NT2/D1 (cell line): ENCODE measurements at regions not wholly inside any gene's neighbourhood (a gene's known extent, or its start where the extent isn't known, plus 50 kb on each side); places are given as distances from the start of the nearest gene placed in this dataset.

Source experiments
- DNase-seq: peaks from one replicate; pipeline ENCODE4 v3.0.0-alpha.2; 2011; ENCODE audit warnings: low read depth, low spot score
- H3K27me3 ChIP-seq: 2 replicates; pipeline ENCODE4 v1.6.0; 2011; ENCODE audit warnings: mild to moderate bottlenecking; ENCODE audit not compliant: insufficient read length, insufficient read depth
- H3K36me3 ChIP-seq: 2 replicates; pipeline ENCODE4 v1.6.1; 2011; ENCODE audit warnings: mild to moderate bottlenecking, low read length, mixed read lengths; ENCODE audit not compliant: insufficient read depth, insufficient read length
- H3K4me1 ChIP-seq: 2 replicates; pipeline ENCODE4 v1.5.1; 2011; ENCODE audit not compliant: insufficient read depth, insufficient read length
- H3K4me3 ChIP-seq: 2 replicates; pipeline ENCODE4 v1.5.1; 2011; ENCODE audit warnings: low read depth; ENCODE audit not compliant: insufficient read length
- H3K9ac ChIP-seq: 2 replicates; pipeline ENCODE4 v1.6.0; 2011; ENCODE audit warnings: low read depth; ENCODE audit not compliant: insufficient read length
- H3K9me3 ChIP-seq: 2 replicates; pipeline ENCODE4 v1.5.1; 2011; ENCODE audit warnings: mild to moderate bottlenecking, low read length; ENCODE audit not compliant: insufficient read depth
- SUZ12 ChIP-seq: IDR thresholded peaks from 2 replicates; pipeline ENCODE4 v1.6.1; 2011; ENCODE audit not compliant: insufficient read length, insufficient read depth; ENCODE audit errors: extremely low read depth
- YY1 ChIP-seq: IDR thresholded peaks from 2 replicates; pipeline ENCODE4 v1.6.1; 2011; ENCODE audit not compliant: insufficient read length, insufficient read depth
- ZNF274 ChIP-seq: IDR thresholded peaks from 2 replicates; pipeline ENCODE4 v1.6.1; 2011; ENCODE audit warnings: mild to moderate bottlenecking, low read depth, low read length

GRCh38 chr12:17810399-17810798 lies 279.6 kb downstream of the RERGL start:
- H3K4me1 ChIP-seq, result no peaks in the 10 kb centered on the region
- H3K9ac ChIP-seq, result no peak overlapping the region
- H3K4me3 ChIP-seq, result no peak overlapping the region
- TF ChIP-seq YY1 (no peak), ZNF274 (no peak), SUZ12 (no peak)
- DNase-seq, result no peak
- no peaks in the 10 kb centered on the region for H3K27me3 ChIP-seq
- H3K9me3 ChIP-seq, result no peaks in the 10 kb centered on the region
- no peaks in the 10 kb centered on the region for H3K36me3 ChIP-seq

- H3K27me3 ChIP-seq, result no peaks in the 10 kb centered on the region
- no peak overlapping the region for H3K4me3 ChIP-seq
- TF ChIP-seq ZNF274 (no peak), SUZ12 (no peak), YY1 (no peak)
- H3K4me1 ChIP-seq, result no peaks in the 10 kb centered on the region
- H3K9me3 ChIP-seq, result no peaks in the 10 kb centered on the region
- DNase-seq, result no peak
- no peak overlapping the region for H3K9ac ChIP-seq
- H3K36me3 ChIP-seq, result no peaks in the 10 kb centered on the region
Observed at GRCh38 chr12:17809206-17809605, 280.8 kb downstream of the RERGL start.

- Histone ChIP-seq H3K4me3 (no peak overlapping the region), H3K27me3 (no peaks in the 10 kb centered on the region), H3K9me3 (no peaks in the 10 kb centered on the region), H3K4me1 (no peaks in the 10 kb centered on the region), H3K36me3 (no peaks in the 10 kb centered on the region), H3K9ac (no peak overlapping the region)
- no peak for DNase-seq
- TF ChIP-seq SUZ12 (no peak), YY1 (no peak), ZNF274 (no peak)
Observed at GRCh38 chr12:17802657-17803641, 287.0 kb downstream of the RERGL start.

- no peaks in the 10 kb centered on the region for H3K27me3 ChIP-seq
- DNase-seq, result no peak
Observed at GRCh38 chr12:17793854-17794253, 296.1 kb downstream of the RERGL start.

GRCh38 chr12:17778242-17778641 lies 311.8 kb downstream of the RERGL start:
- H3K36me3 ChIP-seq, result no peaks in the 10 kb centered on the region
- TF ChIP-seq YY1, result no peak
- no peak for TF ChIP-seq SUZ12
- no peak for TF ChIP-seq ZNF274
- DNase-seq, result no peak

More at GRCh38 chr12:17793854-17794253, 296.1 kb downstream of the RERGL start:
- TF ChIP-seq ZNF274 (no peak), SUZ12 (no peak), YY1 (no peak)
- no peak overlapping the region for H3K9ac ChIP-seq
- no peaks in the 10 kb centered on the region for H3K36me3 ChIP-seq
- no peaks in the 10 kb centered on the region for H3K4me1 ChIP-seq
- no peak overlapping the region for H3K4me3 ChIP-seq
- H3K9me3 ChIP-seq, result no peaks in the 10 kb centered on the region

GRCh38 chr12:17763366-17763765 lies 326.6 kb downstream of the RERGL start:
- Histone ChIP-seq H3K9ac (no peak overlapping the region), H3K36me3 (no peaks in the 10 kb centered on the region), H3K4me3 (no peak overlapping the region), H3K4me1 (no peaks in the 10 kb centered on the region), H3K9me3 (no peaks in the 10 kb centered on the region), H3K27me3 (no peaks in the 10 kb centered on the region)
- no peak for TF ChIP-seq YY1
- no peak for TF ChIP-seq SUZ12
- TF ChIP-seq ZNF274, result no peak
- no peak for DNase-seq

More at GRCh38 chr12:17778242-17778641, 311.8 kb downstream of the RERGL start:
- H3K27me3 ChIP-seq, result no peaks in the 10 kb centered on the region
- H3K9me3 ChIP-seq, result no peaks in the 10 kb centered on the region
- H3K9ac ChIP-seq, result no peak overlapping the region
- no peaks in the 10 kb centered on the region for H3K4me1 ChIP-seq
- H3K4me3 ChIP-seq, result no peak overlapping the region

- Histone ChIP-seq H3K27me3 (no peaks in the 10 kb centered on the region), H3K36me3 (no peaks in the 10 kb centered on the region), H3K4me3 (no peak overlapping the region), H3K4me1 (no peaks in the 10 kb centered on the region), H3K9ac (no peak overlapping the region), H3K9me3 (no peaks in the 10 kb centered on the region)
- DNase-seq, result no peak
- TF ChIP-seq SUZ12, result no peak
- TF ChIP-seq ZNF274, result no peak
- TF ChIP-seq YY1, result no peak
Observed at GRCh38 chr12:17759982-17760381, 330.0 kb downstream of the RERGL start.
